Stimulated activated naive CD4-positive, alpha-beta T cell treated with Interleukin-2 at 50 U/mL for 16 hours (primary cell): ENCODE measurements at regions not wholly inside any gene's neighbourhood (a gene's known extent, or its start where the extent isn't known, plus 50 kb on each side); places are given as distances from the start of the nearest gene placed in this dataset.

Source experiments
- DNase-seq: peaks from one replicate; lab custom pipeline; 2025; lab: John Stamatoyannopoulos, UW

- DNase-seq: no peak
These were observed 173.2 kb downstream of the CDH26 start for GRCh38 chr20:60131375-60131774.

- DNase-seq: no peak
These were observed 174.1 kb downstream of the CDH26 start for GRCh38 chr20:60132162-60132826.

GRCh38 chr20:60132827-60133670 lies 174.8 kb downstream of the CDH26 start:
- no peak for DNase-seq

GRCh38 chr20:60135276-60135675 lies 177.1 kb downstream of the CDH26 start:
- DNase-seq: no peak

GRCh38 chr20:60136645-60137401 lies 178.6 kb downstream of the CDH26 start:
- DNase-seq: no peak

- DNase-seq: no peak
These were observed 179.5 kb downstream of the CDH26 start for GRCh38 chr20:60137657-60138245.

- DNase-seq: no peak
These were observed 180.3 kb downstream of the CDH26 start for GRCh38 chr20:60138256-60139220.

- no peak for DNase-seq
These were observed 181.6 kb downstream of the CDH26 start for GRCh38 chr20:60139663-60140446.

- DNase-seq: no peak
These were observed 184.4 kb downstream of the CDH26 start for GRCh38 chr20:60142587-60142986.

GRCh38 chr20:60143261-60143842 lies 185.1 kb downstream of the CDH26 start:
- DNase-seq: no peak

GRCh38 chr20:60144404-60144803 lies 186.2 kb downstream of the CDH26 start:
- no peak for DNase-seq

- DNase-seq: no peak
These were observed 186.8 kb downstream of the CDH26 start for GRCh38 chr20:60144974-60145527.

- DNase-seq: no peak
These were observed 188.8 kb downstream of the CDH26 start for GRCh38 chr20:60147004-60147403.

GRCh38 chr20:60148885-60149284 lies 190.7 kb downstream of the CDH26 start:
- DNase-seq: no peak

GRCh38 chr20:60152792-60153191 lies 194.6 kb downstream of the CDH26 start:
- DNase-seq: no peak

- DNase-seq: no peak
These were observed 202.4 kb downstream of the CDH26 start for GRCh38 chr20:60160451-60161145.

GRCh38 chr20:60167812-60168211 lies 209.6 kb downstream of the CDH26 start:
- no peak for DNase-seq

- DNase-seq: no peak
These were observed 210.7 kb downstream of the CDH26 start for GRCh38 chr20:60168963-60169362.

GRCh38 chr20:60170116-60170515 lies 211.9 kb downstream of the CDH26 start:
- DNase-seq: no peak
